ENCODE measurements at regions not wholly inside any gene's neighbourhood (a gene's known extent, or its start where the extent isn't known, plus 50 kb on each side); places are given as distances from the start of the nearest gene placed in this dataset.
A peak's percentile ranks its signal among the peaks of the same experiment; 100 is the strongest.

- no peak for DNase-seq (ENCODE audit: low spot score)
Observed at GRCh38 chr22:48894064-48894671, 933.5 kb downstream of the BRD1 start.

- DNase-seq (ENCODE audit: low spot score), result no peak
Observed at GRCh38 chr22:48893288-48894063, 934.2 kb downstream of the BRD1 start.

DNA sequence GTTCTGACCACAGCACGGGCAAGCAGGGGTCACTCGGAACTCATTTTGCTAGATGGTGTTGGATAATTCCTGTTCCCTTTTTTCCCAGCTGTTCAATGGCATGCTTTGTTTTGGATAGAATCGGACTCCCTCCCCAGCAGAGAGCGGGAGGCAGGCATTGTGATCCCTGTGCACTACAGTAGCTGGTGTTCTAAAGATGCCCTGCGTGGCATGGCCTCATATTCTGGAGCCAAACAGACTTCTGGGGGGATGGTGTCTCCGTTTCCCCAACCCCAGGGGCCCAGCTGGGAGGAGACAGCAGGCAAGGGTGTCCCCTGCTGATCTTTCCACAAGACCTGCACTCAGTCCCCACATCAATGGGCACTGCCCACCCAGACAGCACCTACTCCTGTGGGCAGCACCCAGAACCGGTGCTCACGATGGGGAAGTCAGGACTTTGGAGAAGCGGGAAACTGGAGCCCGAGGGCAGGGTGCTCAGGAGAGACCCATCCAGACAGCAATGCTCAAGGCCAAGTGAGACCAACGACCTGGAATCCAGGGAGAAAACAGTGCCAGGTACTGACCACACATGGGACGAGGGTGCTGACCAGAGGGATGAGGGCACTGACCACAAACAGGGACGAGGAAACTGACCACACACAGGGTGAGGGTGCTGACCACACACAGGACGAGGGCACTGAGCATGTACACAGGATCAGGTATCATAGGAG lies 934.9 kb downstream of the BRD1 start:
- DNase-seq (ENCODE audit: low spot score), result peak; percentile 37

DNA sequence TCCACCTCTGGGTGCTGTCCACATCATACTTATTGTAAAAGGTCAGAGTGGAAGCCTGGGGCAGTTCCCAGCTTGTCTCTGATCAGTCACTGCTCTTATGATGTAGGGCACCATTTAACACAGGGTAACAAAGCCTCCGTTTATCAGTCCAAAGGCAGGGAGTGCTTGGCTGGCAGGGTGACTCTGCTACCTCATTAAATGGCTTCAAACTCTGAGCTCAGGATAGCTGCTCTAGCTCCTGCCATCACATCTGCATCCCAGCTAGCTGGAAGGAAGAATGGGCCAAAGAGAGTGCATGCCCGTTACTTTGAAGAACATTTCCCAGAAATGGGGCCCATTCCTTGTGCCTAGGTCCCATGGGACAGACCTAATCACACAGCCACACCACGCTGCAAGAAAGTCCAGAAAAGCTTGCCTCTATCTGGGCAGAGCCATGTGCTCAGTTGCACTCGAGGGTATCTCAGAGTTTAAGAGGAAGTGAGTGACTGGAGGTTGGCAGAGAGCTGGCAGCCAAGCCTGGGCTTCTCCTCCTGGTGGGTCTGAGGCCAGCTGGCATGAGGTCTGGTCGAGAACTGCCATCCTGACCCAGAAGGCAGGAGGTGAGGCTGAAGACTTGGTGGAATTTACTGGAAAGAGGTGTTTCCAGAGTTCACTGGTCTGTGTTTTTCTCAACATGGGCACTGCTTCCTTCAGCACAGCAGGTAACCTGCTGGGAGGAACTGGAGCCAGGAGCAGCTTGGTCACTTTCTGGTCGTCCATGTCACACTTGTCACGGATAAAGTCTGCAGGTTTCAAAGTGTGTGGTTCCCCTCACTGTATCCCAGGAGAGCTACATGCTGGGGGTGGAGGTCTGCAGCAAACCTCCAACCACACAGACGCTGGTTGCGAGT lies 935.7 kb downstream of the BRD1 start:
- DNase-seq (ENCODE audit: low spot score), result no peak

- no peak for DNase-seq (ENCODE audit: low spot score)
Observed at GRCh38 chr22:48890693-48891554, 936.7 kb downstream of the BRD1 start.

DNA sequence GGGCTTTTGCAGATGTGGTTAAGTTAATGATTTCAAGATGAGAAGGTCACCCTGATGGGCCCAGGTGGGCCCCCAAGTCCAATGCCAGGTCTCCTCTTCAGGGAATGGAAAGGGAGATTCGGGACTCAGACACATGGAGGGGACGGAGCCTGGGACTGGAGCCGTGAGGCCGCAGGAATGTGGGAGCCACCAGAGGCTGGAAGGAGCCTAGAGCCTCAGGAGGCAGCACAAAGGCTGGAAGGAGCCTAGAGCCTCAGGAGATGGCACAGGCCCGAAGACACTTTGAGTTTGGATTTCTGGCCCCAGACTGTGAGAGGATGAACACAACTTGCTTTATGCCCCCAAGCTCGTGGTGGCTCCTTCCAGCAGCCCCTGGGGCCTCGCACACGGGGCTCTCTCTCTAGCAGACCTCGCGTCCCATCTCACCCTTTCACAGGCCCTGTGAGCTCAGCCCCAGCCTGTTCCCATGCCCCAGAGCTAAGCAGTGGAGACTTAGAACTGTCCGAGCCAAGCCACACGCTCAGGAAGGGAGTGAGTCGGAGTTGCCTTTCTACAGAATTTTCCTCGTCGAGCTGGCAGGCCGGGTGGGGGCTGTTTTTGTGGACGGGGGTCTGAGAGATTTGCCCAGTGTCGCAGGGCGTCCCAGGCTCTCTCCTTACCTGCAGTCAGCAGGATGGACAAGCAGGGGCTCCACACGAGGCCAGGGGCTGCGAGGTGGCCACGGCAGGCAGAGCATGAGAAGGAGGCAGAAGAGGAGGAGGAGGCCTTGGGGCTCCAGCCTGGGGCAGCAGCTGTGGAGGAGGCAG lies 937.6 kb downstream of the BRD1 start:
- no peak for DNase-seq (ENCODE audit: low spot score)

GRCh38 chr22:48889209-48889830 lies 938.4 kb downstream of the BRD1 start:
- no peak for DNase-seq (ENCODE audit: low spot score)

DNA sequence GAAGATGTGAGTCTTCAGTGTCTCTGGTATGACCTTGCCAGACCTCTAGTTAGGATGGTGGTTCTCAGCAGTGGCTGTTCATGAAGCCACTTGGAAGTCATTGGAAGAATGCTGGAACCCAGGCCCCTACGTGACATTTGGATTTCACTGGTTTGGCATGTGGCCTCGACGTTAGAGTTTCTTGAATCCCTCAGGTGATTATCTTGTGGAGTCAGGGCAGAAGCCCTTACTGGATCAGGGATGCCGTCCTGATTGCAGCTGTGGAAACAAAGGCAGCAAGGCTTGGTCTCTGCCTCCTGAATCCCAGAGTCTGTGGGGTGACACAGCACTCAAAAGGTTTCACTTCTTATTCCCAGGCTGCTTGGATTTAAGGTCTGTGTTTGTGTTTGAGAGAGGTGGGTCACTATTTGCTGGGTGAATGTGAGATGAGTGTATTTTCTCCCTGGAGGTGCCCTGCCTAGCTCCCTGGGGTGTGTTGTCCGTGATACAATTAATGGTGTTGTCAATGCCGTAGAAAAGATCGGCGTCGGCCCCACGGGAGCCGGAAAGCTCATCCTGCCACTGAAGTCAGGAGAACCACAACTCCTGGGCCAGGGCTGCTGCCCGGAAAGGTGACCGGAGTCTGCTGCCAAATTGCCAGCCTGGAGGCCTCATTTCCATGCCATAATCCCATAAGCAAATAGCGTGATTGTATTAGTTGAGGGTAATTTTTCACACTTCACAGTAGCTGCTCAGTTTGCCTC lies 939.0 kb downstream of the BRD1 start:
- DNase-seq (ENCODE audit: low spot score), result no peak

DNA sequence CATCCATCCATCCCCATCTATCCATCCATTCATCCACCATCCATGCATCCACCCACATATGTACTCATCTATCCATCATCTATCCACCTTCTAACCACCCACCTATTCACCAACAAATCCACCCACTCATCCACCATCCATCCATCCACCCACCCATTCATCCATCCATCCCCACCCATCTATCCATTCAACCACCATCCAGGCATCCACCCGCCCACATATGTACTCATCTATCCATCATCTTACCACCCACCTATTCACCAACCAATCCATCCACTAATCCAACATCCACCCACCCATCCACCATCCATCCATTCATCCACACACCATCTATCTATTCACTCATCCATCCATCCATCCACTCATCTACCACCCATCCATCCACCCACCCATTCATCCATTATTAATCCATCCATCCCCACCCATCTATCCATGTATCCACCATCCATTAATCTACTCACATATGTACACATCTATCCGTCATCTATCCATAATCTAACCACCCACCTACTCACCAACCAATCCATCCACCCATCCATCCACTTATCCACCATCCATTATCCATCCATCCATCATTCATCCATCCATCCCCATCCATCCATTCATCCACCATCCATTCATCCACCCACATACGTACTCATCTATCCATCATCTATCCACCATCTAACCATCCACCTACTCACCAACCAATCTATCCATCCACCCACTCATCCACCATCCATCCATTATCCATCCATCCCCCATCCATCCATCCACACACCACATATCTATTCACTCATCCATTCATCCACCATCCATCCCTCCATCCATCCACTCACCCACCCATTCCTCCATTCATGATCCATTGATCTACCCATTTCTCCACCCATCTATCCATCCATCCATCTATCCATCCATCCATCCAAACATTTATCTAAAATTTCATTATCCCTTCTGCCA lies 940.0 kb downstream of the BRD1 start:
- DNase-seq (ENCODE audit: low spot score), result no peak

- DNase-seq (ENCODE audit: low spot score), result peak; percentile 29
Observed at GRCh38 chr22:48886604-48887393, 940.9 kb downstream of the BRD1 start.

DNA sequence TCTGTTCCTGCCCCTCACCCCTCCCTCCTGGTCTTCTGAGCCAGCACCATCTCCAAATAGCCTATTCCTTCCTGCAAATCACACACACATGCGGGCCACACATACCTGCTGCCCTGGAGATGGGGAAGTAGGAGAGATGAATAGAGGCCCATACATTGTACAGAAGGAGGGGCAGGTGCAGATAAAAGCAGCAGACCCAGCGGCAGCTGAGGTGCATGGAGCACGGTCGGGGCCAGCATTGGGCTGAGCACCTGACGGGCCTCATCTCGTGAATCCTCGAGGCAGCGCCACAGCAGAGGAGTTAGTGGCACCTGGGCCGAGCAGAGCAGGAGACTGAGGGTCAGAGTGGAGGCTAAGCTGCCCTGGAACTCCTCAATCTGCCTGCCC lies 941.8 kb downstream of the BRD1 start:
- no peak for DNase-seq (ENCODE audit: low spot score)

- DNase-seq (ENCODE audit: low spot score), result no peak
Observed at GRCh38 chr22:48885271-48885918, 942.3 kb downstream of the BRD1 start.

DNA sequence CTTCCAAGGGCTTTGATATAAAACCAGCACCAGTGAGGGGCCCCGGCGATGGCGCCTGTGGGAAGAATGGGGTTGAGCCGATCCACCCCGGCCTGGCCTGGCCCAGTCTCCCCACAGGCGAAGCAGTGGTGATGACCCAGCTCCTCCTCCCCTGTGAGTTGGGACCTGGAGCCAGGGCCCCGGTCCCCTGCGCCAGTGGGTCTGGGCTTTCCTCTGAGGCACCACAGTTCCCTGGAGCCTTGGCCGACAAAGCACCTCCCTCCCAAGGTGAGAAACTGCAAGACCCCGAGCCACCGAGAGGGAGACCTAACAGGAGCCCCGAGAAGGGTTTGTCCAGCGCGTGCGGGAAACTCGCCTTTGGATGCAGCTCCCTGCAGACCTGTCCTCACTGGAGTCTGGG lies 942.9 kb downstream of the BRD1 start:
- DNase-seq (ENCODE audit: low spot score), result no peak

DNA sequence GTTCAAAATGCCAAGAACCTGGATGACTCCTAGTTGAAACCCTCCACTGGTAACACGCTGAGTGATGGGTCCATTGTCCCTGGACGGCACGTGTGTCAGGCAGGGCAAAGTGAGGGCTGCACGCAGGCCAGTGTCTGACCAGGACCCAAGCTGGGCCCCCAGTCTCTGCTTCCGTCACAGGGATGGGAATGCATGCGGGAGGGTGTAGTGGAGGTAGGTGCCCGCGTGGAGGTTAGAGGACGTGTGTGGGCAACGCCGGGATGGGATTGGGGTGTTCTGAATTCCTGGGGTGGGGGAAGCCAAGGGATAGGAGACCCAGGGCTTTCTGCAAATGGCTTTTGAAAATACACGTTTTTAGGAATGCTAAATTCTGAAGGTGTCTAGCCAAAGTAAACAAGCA lies 943.3 kb downstream of the BRD1 start:
- no peak for DNase-seq (ENCODE audit: low spot score)

- no peak for DNase-seq (ENCODE audit: low spot score)
Observed at GRCh38 chr22:48883211-48883960, 944.3 kb downstream of the BRD1 start.

GRCh38 chr22:48882636-48883200 lies 945.0 kb downstream of the BRD1 start:
- DNase-seq (ENCODE audit: low spot score), result no peak

Measured in SW480 (cell line).